NCI-H748 treated with DMSO at 0.1 percent for 48 hours (cell line): ENCODE measurements at regions not wholly inside any gene's neighbourhood (a gene's known extent, or its start where the extent isn't known, plus 50 kb on each side); places are given as distances from the start of the nearest gene placed in this dataset.

Experiments
- DNase-seq: peaks from one replicate; lab custom pipeline; 2025; lab: John Stamatoyannopoulos, UW

- DNase-seq, result no peak
Measured at GRCh38 chr16:51773071-51773890, 622.2 kb upstream of the SALL1 start.

- DNase-seq, result no peak
Measured at GRCh38 chr16:51766739-51767138, 615.7 kb upstream of the SALL1 start.

GRCh38 chr16:51763072-51763661, 612.1 kb upstream of the SALL1 start:
- peak; percentile 14 for DNase-seq

- DNase-seq, result peak; percentile 62
Measured at GRCh38 chr16:51762081-51762996, 611.3 kb upstream of the SALL1 start.

GRCh38 chr16:51761001-51761400, 609.9 kb upstream of the SALL1 start:
- DNase-seq, result no peak

GRCh38 chr16:51759999-51760398, 608.9 kb upstream of the SALL1 start:
- DNase-seq, result no peak

- DNase-seq, result no peak
Measured at GRCh38 chr16:51759329-51759728, 608.3 kb upstream of the SALL1 start.

GRCh38 chr16:51757921-51758479, 606.9 kb upstream of the SALL1 start:
- DNase-seq, result no peak

GRCh38 chr16:51757505-51757904, 606.4 kb upstream of the SALL1 start:
- no peak for DNase-seq

- no peak for DNase-seq
Measured at GRCh38 chr16:51757124-51757470, 606.0 kb upstream of the SALL1 start.

GRCh38 chr16:51756447-51757123, 605.5 kb upstream of the SALL1 start:
- DNase-seq, result no peak

- DNase-seq, result no peak
Measured at GRCh38 chr16:51755577-51756355, 604.7 kb upstream of the SALL1 start.

GRCh38 chr16:51755039-51755501, 604.0 kb upstream of the SALL1 start:
- DNase-seq, result no peak

- no peak for DNase-seq
Measured at GRCh38 chr16:51753467-51754127, 602.5 kb upstream of the SALL1 start.

GRCh38 chr16:51752438-51752995, 601.4 kb upstream of the SALL1 start:
- DNase-seq, result no peak

GRCh38 chr16:51747329-51747728, 596.3 kb upstream of the SALL1 start:
- DNase-seq, result no peak

GRCh38 chr16:51734220-51734619, 583.1 kb upstream of the SALL1 start:
- peak; percentile 67 for DNase-seq

GRCh38 chr16:51733181-51733580, 582.1 kb upstream of the SALL1 start:
- no peak for DNase-seq

GRCh38 chr16:51731160-51731559, 580.1 kb upstream of the SALL1 start:
- DNase-seq, result peak; percentile 38
